HEK293T (cell line): ENCODE measurements at regions not wholly inside any gene's neighbourhood (a gene's known extent, or its start where the extent isn't known, plus 50 kb on each side); places are given as distances from the start of the nearest gene placed in this dataset.

Source experiments
- CTCF ChIA-PET: fragments of 350-600 bp; formaldehyde crosslinking; extraction: SDS; loops from one replicate; lab custom pipeline; 2021; ENCODE audit warnings: antibody characterized with exemption, inconsistent platforms; lab: Yijun Ruan, JAX
- POLR2A ChIA-PET: fragments of 350-600 bp; formaldehyde crosslinking; extraction: SDS; loops from one replicate; lab custom pipeline; 2020; ENCODE audit warnings: antibody characterized with exemption, inconsistent platforms; lab: Yijun Ruan, JAX
- DNase-seq: peaks from one replicate; pipeline ENCODE4 v3.0.0; 2012; ENCODE audit warnings: mixed read lengths; ENCODE audit errors: extremely low spot score
- ARNT ChIP-seq: fragments of 450-650 bp; IDR thresholded peaks from 2 replicates; pipeline ENCODE4 v1.6.1; 2017; ENCODE audit warnings: mild to moderate bottlenecking
- BHLHE40 ChIP-seq: fragments of 450-650 bp; IDR thresholded peaks from 2 replicates; pipeline ENCODE4 v1.6.1; 2016; ENCODE audit warnings: mild to moderate bottlenecking, moderate library complexity, borderline replicate concordance
- CTBP1 ChIP-seq: fragments of 450-650 bp; IDR thresholded peaks from 2 replicates; pipeline ENCODE4 v1.6.1; 2016; ENCODE audit warnings: borderline replicate concordance
- ELF4 ChIP-seq: fragments of 450-650 bp; IDR thresholded peaks from 2 replicates; pipeline ENCODE4 v1.6.1; 2017; ENCODE audit warnings: antibody characterized with exemption
- FOXA1 ChIP-seq: fragments of 450-650 bp; IDR thresholded peaks from 2 replicates; pipeline ENCODE4 v1.6.1; 2016; ENCODE audit warnings: mild to moderate bottlenecking
- FOXK2 ChIP-seq: fragments of 450-650 bp; IDR thresholded peaks from 2 replicates; pipeline ENCODE4 v1.6.1; 2016; ENCODE audit warnings: mild to moderate bottlenecking
- FOXM1 ChIP-seq: fragments of 450-650 bp; IDR thresholded peaks from 2 replicates; pipeline ENCODE4 v1.6.1; 2017; ENCODE audit warnings: mild to moderate bottlenecking, borderline replicate concordance
- HDGF ChIP-seq: fragments of 450-650 bp; IDR thresholded peaks from 2 replicates; pipeline ENCODE4 v1.6.1; 2017; ENCODE audit warnings: antibody characterized with exemption, borderline replicate concordance
- L3MBTL2 ChIP-seq: fragments of 450-650 bp; conservative IDR thresholded peaks from 2 replicates; pipeline ENCODE4 v1.6.1; 2016; ENCODE audit warnings: mild to moderate bottlenecking
- LEF1 ChIP-seq: fragments of 450-650 bp; IDR thresholded peaks from 2 replicates; pipeline ENCODE4 v1.6.1; 2017; ENCODE audit warnings: mild to moderate bottlenecking, borderline replicate concordance
- NFRKB ChIP-seq: fragments of 450-650 bp; IDR thresholded peaks from 2 replicates; pipeline ENCODE4 v1.6.1; 2016; ENCODE audit warnings: mild to moderate bottlenecking, moderate library complexity
- PKNOX1 ChIP-seq: fragments of 450-650 bp; IDR thresholded peaks from 2 replicates; pipeline ENCODE4 v1.6.1; 2016
- SP1 ChIP-seq: fragments of 450-650 bp; IDR thresholded peaks from 2 replicates; pipeline ENCODE4 v1.6.1; 2017
- SUZ12 ChIP-seq: fragments of 450-650 bp; IDR thresholded peaks from 2 replicates; pipeline ENCODE4 v1.6.1; 2016; ENCODE audit warnings: mild to moderate bottlenecking
- TARDBP ChIP-seq: fragments of 450-650 bp; IDR thresholded peaks from 2 replicates; pipeline ENCODE4 v1.6.1; 2016
- ZNF384 ChIP-seq: fragments of 450-650 bp; IDR thresholded peaks from 2 replicates; pipeline ENCODE4 v1.6.1; 2016

GRCh38 chr3:6437631-6438030 is 423.3 kb upstream of the GRM7 start:
- TF ChIP-seq ARNT (no peak), ELF4 (no peak), HDGF (no peak), ZNF384 (no peak), L3MBTL2 (no peak), SP1 (no peak), NFRKB (no peak), FOXM1 (no peak), FOXA1 (no peak), LEF1 (no peak), FOXK2 (no peak), TARDBP (no peak), CTBP1 (no peak), BHLHE40 (no peak), PKNOX1 (no peak), SUZ12 (no peak)

GRCh38 chr3:6438031-6438430 is 422.9 kb upstream of the GRM7 start:
- ChIA-PET POLR2A (no interaction called here), CTCF (no interaction called here)
- TF ChIP-seq BHLHE40 (no peak), PKNOX1 (no peak), SUZ12 (no peak), NFRKB (no peak), L3MBTL2 (no peak), LEF1 (no peak), SP1 (no peak), ELF4 (no peak), ZNF384 (no peak), FOXK2 (no peak), FOXM1 (no peak)
- DNase-seq, result no peak

More at GRCh38 chr3:6437631-6438030, 423.3 kb upstream of the GRM7 start:
- CTCF ChIA-PET, result no interaction called here
- POLR2A ChIA-PET, result no interaction called here
- no peak for DNase-seq

GRCh38 chr3:6439226-6439625 is 421.7 kb upstream of the GRM7 start:
- POLR2A ChIA-PET, result no interaction called here
- TF ChIP-seq CTBP1, result no peak
- CTCF ChIA-PET, result no interaction called here
- DNase-seq, result no peak

GRCh38 chr3:6439824-6440223 is 421.1 kb upstream of the GRM7 start:
- DNase-seq, result no peak
- CTCF ChIA-PET, result no interaction called here
- POLR2A ChIA-PET, result no interaction called here
- no peak for TF ChIP-seq PKNOX1
- TF ChIP-seq ELF4, result no peak
- no peak for TF ChIP-seq SUZ12
- no peak for TF ChIP-seq FOXK2
- TF ChIP-seq FOXA1, result no peak
- TF ChIP-seq HDGF, result no peak
- no peak for TF ChIP-seq LEF1
- TF ChIP-seq ARNT, result no peak
- TF ChIP-seq NFRKB, result no peak

- ChIA-PET CTCF (no interaction called here), POLR2A (no interaction called here)
- no peak for TF ChIP-seq FOXM1
- DNase-seq, result no peak
Measured at GRCh38 chr3:6444888-6445658, 415.8 kb upstream of the GRM7 start.

GRCh38 chr3:6447166-6447801 is 413.6 kb upstream of the GRM7 start:
- no peak for TF ChIP-seq FOXK2
- TF ChIP-seq PKNOX1, result no peak
- TF ChIP-seq ELF4, result no peak
- ChIA-PET POLR2A (no interaction called here), CTCF (no interaction called here)
- no peak for DNase-seq

GRCh38 chr3:6448011-6448410 is 412.9 kb upstream of the GRM7 start:
- DNase-seq, result no peak
- POLR2A ChIA-PET, result no interaction called here
- no peak for TF ChIP-seq FOXM1
- TF ChIP-seq SUZ12, result no peak
- no peak for TF ChIP-seq NFRKB
- TF ChIP-seq FOXA1, result no peak
- no peak for TF ChIP-seq BHLHE40
- TF ChIP-seq FOXK2, result no peak
- no peak for TF ChIP-seq LEF1
- TF ChIP-seq L3MBTL2, result no peak
- TF ChIP-seq SP1, result no peak
- no peak for TF ChIP-seq CTBP1
- no peak for TF ChIP-seq TARDBP
- no peak for TF ChIP-seq ZNF384
- no peak for TF ChIP-seq ARNT
- no peak for TF ChIP-seq PKNOX1
- TF ChIP-seq ELF4, result no peak
- TF ChIP-seq HDGF, result no peak
- CTCF ChIA-PET, result no interaction called here
